Immature natural killer cell (primary cell): ENCODE measurements at regions not wholly inside any gene's neighbourhood (a gene's known extent, or its start where the extent isn't known, plus 50 kb on each side); places are given as distances from the start of the nearest gene placed in this dataset.

Experiments
- DNase-seq, 3 donors: peaks; one replicate each; pipeline ENCODE4 v3.0.0; 2022; ENCODE audit warnings: mixed read lengths in 1 of 3
- H3K27ac Mint-ChIP-seq, 6 donors: one replicate each; pipeline ENCODE4 v1.8.0; 2020; ENCODE audit warnings: mixed read lengths in 6 of 6, mild to moderate bottlenecking in 5 of 6, inconsistent platforms in 4 of 6, moderate library complexity in 3 of 6
- H3K27me3 Mint-ChIP-seq, 3 donors: one replicate each; pipeline ENCODE4 v1.8.0; 2020 to 2021; ENCODE audit warnings: low read depth in 3 of 3, mild to moderate bottlenecking in 3 of 3, mixed read lengths in 3 of 3, moderate library complexity in 3 of 3, inconsistent platforms in 1 of 3
- H3K36me3 Mint-ChIP-seq, 3 donors: one replicate each; pipeline ENCODE4 v1.8.0; 2020; ENCODE audit warnings: mixed read lengths in 3 of 3, inconsistent platforms in 2 of 3, mild to moderate bottlenecking in 2 of 3
- H3K4me1 Mint-ChIP-seq, 2 donors: one replicate each; pipeline ENCODE4 v1.8.0; 2020; ENCODE audit warnings: inconsistent platforms in 2 of 2, mild to moderate bottlenecking in 2 of 2, mixed read lengths in 2 of 2, moderate library complexity in 1 of 2
- H3K4me3 Mint-ChIP-seq, 5 donors: one replicate each; pipeline ENCODE4 v1.8.0; 2020; ENCODE audit warnings: mild to moderate bottlenecking in 5 of 5, mixed read lengths in 5 of 5, inconsistent platforms in 3 of 5, moderate library complexity in 3 of 5
- H3K9me3 Mint-ChIP-seq, 6 donors: one replicate each; pipeline ENCODE4 v1.8.0; 2020; ENCODE audit warnings: mild to moderate bottlenecking in 6 of 6, mixed read lengths in 6 of 6, inconsistent platforms in 4 of 6, moderate library complexity in 3 of 6

- Mint-ChIP-seq H3K9me3 (no peaks in the 10 kb centered on the region), H3K36me3 (no peaks in the 10 kb centered on the region), H3K4me3 (no peak overlapping the region), H3K4me1 (no peaks in the 10 kb centered on the region), H3K27ac (no peak overlapping the region), H3K27me3 (peaks cover 2 to 3% (median 2%) of the 10 kb centered on the region in 3 donors)
- no peak for DNase-seq
These were observed 356.9 kb upstream of the ACTBL2 start for GRCh38 chr5:57839437-57840079.

- H3K4me3 Mint-ChIP-seq: no peak overlapping the region
- H3K27ac Mint-ChIP-seq: no peak overlapping the region
- no peaks in the 10 kb centered on the region for H3K36me3 Mint-ChIP-seq
- DNase-seq: no peak
- H3K4me1 Mint-ChIP-seq: no peaks in the 10 kb centered on the region
- peaks cover 2 to 3% (median 2%) of the 10 kb centered on the region in 3 donors for H3K27me3 Mint-ChIP-seq
- H3K9me3 Mint-ChIP-seq: no peaks in the 10 kb centered on the region
These were observed 356.4 kb upstream of the ACTBL2 start for GRCh38 chr5:57839025-57839424.

DNA sequence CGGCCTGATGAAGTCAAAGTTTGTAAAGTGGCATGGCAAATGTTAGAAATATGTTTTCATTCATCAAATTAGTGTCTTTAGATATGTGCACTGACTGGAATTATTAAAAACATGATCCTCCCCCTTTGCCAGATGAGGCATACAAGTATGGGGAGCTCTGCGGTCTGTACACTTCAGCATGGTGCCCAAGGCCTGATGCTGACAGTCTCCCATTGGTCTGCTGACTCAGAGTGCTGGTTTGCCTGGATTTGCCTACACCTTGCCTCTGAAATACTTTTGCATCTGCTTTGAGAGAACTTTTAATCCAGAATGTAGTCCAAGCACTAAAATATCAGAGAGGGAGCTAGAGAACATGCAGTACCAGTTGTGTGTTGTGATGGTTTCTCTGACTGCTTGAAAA is 354.3 kb upstream of the ACTBL2 start:
- no peaks in the 10 kb centered on the region for H3K9me3 Mint-ChIP-seq
- no peak for DNase-seq
- no peaks in the 10 kb centered on the region for H3K4me1 Mint-ChIP-seq
- no peak overlapping the region for H3K27ac Mint-ChIP-seq
- H3K36me3 Mint-ChIP-seq: no peaks in the 10 kb centered on the region
- H3K4me3 Mint-ChIP-seq: no peak overlapping the region
- peaks cover 0 to 3% (median 2%) of the 10 kb centered on the region in 3 donors for H3K27me3 Mint-ChIP-seq

DNA sequence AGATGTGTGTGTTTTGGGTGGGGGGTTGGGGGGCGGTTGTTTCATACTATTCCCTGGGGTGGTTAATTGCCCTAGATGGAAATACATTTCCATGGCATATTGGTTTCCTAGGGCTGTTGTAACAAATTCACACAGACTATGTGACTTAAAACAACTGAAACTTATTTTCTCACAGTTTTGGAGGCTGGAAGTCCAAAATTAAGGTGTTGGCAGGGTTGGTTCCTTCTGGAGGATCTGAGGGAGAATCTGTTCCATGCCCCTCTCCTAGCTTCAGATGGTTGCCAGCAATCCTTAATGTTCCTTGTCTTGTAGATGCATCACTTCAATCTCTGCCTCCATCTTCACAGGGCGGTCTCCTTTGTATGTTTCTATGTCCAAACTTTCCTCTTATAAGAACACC is 353.7 kb upstream of the ACTBL2 start:
- Mint-ChIP-seq H3K4me3 (no peak overlapping the region), H3K4me1 (no peaks in the 10 kb centered on the region), H3K27me3 (peaks cover 0 to 3% (median 0%) of the 10 kb centered on the region in 3 donors), H3K27ac (no peak overlapping the region), H3K36me3 (no peaks in the 10 kb centered on the region), H3K9me3 (no peaks in the 10 kb centered on the region)
- DNase-seq: no peak

- no peak for DNase-seq
- H3K4me3 Mint-ChIP-seq: no peak overlapping the region
- H3K4me1 Mint-ChIP-seq: no peaks in the 10 kb centered on the region
- H3K36me3 Mint-ChIP-seq: no peaks in the 10 kb centered on the region
- no peak overlapping the region for H3K27ac Mint-ChIP-seq
- H3K27me3 Mint-ChIP-seq: no peaks in the 10 kb centered on the region
- H3K9me3 Mint-ChIP-seq: no peaks in the 10 kb centered on the region
These were observed 352.4 kb upstream of the ACTBL2 start for GRCh38 chr5:57834829-57835608.

DNA sequence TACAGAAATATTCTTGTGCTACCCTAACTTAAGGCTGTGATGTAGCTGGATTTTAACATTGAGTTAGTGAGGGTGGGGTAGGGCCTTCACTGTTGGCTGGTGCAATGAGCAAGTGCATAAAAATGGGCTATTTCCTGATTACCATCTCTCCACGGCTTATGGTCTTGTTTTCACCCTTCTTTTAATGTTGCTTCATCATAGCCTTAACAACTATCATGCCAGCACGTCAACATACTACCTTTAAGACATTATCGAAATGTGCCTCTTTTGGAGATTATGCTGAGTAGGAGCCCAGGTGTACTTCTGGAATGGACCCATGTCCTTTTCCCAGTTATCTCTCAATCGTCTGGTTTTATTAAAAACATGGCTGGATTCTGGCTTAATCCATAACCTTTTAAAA is 350.9 kb upstream of the ACTBL2 start:
- H3K9me3 Mint-ChIP-seq: no peaks in the 10 kb centered on the region
- no peaks in the 10 kb centered on the region for H3K36me3 Mint-ChIP-seq
- H3K27ac Mint-ChIP-seq: no peak overlapping the region
- H3K4me1 Mint-ChIP-seq: no peaks in the 10 kb centered on the region
- no peaks in the 10 kb centered on the region for H3K27me3 Mint-ChIP-seq
- no peak overlapping the region for H3K4me3 Mint-ChIP-seq
- no peak for DNase-seq

- H3K27ac Mint-ChIP-seq: no peak overlapping the region
- no peaks in the 10 kb centered on the region for H3K9me3 Mint-ChIP-seq
- no peaks in the 10 kb centered on the region for H3K36me3 Mint-ChIP-seq
- H3K27me3 Mint-ChIP-seq: no peaks in the 10 kb centered on the region
- H3K4me1 Mint-ChIP-seq: no peaks in the 10 kb centered on the region
- no peak overlapping the region for H3K4me3 Mint-ChIP-seq
- no peak for DNase-seq
These were observed 350.3 kb upstream of the ACTBL2 start for GRCh38 chr5:57832875-57833274.

GRCh38 chr5:57831932-57832331 is 349.3 kb upstream of the ACTBL2 start:
- no peak for DNase-seq
- H3K27me3 Mint-ChIP-seq: no peaks in the 10 kb centered on the region
- no peaks in the 10 kb centered on the region for H3K4me1 Mint-ChIP-seq
- H3K27ac Mint-ChIP-seq: no peak overlapping the region
- no peak overlapping the region for H3K4me3 Mint-ChIP-seq
- no peaks in the 10 kb centered on the region for H3K9me3 Mint-ChIP-seq
- no peaks in the 10 kb centered on the region for H3K36me3 Mint-ChIP-seq

DNA sequence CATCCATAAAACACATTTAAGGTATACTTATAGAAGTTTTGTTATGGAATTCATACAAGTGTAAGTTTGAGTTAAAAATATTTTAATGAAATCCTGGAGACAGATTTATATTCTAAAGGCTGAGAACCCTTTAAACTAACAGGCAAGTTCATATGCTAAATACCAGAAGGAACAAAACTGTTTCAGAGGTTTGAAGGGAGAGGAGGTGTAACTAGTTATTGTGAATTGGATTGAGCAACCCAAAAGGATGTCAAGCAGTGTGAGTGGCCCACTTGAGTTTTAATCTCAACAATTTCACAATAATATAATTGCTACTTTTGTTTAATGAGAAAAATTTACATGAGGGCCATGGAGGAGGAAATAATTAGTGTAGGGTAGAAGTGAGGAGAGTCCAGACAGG is 348.5 kb upstream of the ACTBL2 start:
- Mint-ChIP-seq H3K4me3 (no peak overlapping the region), H3K36me3 (no peaks in the 10 kb centered on the region), H3K9me3 (no peaks in the 10 kb centered on the region), H3K27me3 (no peaks in the 10 kb centered on the region), H3K27ac (no peak overlapping the region), H3K4me1 (no peaks in the 10 kb centered on the region)
- no peak for DNase-seq

DNA sequence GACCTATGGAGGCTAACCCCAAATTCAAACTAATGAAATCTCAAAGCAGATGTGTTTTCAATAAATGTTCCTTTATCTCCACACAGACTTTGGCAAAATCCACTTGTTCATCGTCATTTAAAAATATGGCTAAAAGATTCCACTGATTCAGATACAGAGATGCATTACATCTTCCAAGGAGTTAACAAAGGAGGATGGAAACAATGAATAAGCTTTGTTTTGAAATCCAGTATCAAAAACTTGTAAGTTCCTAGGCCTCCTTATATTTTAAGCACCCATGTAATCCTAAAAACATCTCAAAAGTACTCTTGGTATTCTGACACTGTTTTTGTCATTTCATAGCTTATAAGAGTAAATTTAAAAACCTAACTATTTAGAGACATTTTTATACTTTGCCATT is 345.6 kb upstream of the ACTBL2 start:
- H3K27ac Mint-ChIP-seq: no peak overlapping the region
- no peaks in the 10 kb centered on the region for H3K27me3 Mint-ChIP-seq
- no peaks in the 10 kb centered on the region for H3K4me1 Mint-ChIP-seq
- no peaks in the 10 kb centered on the region for H3K36me3 Mint-ChIP-seq
- H3K9me3 Mint-ChIP-seq: peaks cover 0 to under 1% (median 0%) of the 10 kb centered on the region in 6 donors
- no peak for DNase-seq
- H3K4me3 Mint-ChIP-seq: no peak overlapping the region

DNA sequence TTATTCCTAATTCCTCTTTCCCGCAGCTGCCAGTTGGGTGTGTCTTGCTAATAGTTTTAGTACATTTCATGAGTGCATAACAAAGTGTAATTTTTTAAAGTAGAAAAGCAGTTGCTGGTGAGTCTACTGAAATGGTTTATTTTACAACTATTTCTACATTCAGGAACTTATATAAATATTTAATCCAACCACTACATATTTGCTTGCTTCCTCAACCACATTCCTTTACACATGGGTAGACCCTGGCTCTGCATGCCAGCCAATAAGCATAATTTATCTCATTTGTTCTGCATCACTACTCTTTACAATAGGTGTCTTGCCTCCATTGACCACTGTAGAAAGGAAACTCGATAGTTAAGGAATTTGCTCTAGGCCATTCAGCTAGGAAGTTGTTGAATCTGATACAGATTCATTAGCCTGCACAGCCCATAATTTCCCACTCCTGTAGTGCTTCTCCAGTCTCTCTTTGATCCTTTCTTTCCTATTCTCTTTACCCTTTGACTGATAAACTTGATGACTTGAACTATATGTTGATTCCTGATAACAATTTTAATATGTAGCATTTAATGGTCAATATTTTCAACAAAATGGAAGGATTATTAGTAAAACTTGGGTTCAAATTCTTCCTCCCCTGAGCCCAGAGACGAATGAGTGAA is 342.5 kb upstream of the ACTBL2 start:
- H3K36me3 Mint-ChIP-seq: no peaks in the 10 kb centered on the region
- no peak for DNase-seq

GRCh38 chr5:57824623-57825022 is 342.0 kb upstream of the ACTBL2 start:
- H3K27me3 Mint-ChIP-seq: peaks cover 0 to 2% (median 0%) of the 10 kb centered on the region in 3 donors
- H3K4me3 Mint-ChIP-seq: no peak overlapping the region
- H3K9me3 Mint-ChIP-seq: peaks cover 0 to 11% (median 5%) of the 10 kb centered on the region in 6 donors
- H3K36me3 Mint-ChIP-seq: no peaks in the 10 kb centered on the region
- peak overlapping the region in 1 of 6 donors; percentile 2 for H3K27ac Mint-ChIP-seq
- DNase-seq: no peak
- peaks cover 0 to 4% of the 10 kb centered on the region in 2 donors for H3K4me1 Mint-ChIP-seq

More for the DNA sequence above, 342.5 kb upstream of the ACTBL2 start:
- H3K9me3 Mint-ChIP-seq: peaks cover 0 to 8% (median 4%) of the 10 kb centered on the region in 6 donors
- peaks cover 0 to 2% (median 0%) of the 10 kb centered on the region in 3 donors for H3K27me3 Mint-ChIP-seq
- no peak overlapping the region for H3K27ac Mint-ChIP-seq
- H3K4me3 Mint-ChIP-seq: no peak overlapping the region
- no peaks in the 10 kb centered on the region for H3K4me1 Mint-ChIP-seq

GRCh38 chr5:57824047-57824446 is 341.4 kb upstream of the ACTBL2 start:
- H3K4me3 Mint-ChIP-seq: no peak overlapping the region
- H3K9me3 Mint-ChIP-seq: peaks cover 0 to 12% (median 5%) of the 10 kb centered on the region in 6 donors
- peaks cover 0 to 7% of the 10 kb centered on the region in 2 donors for H3K4me1 Mint-ChIP-seq
- no peaks in the 10 kb centered on the region for H3K36me3 Mint-ChIP-seq
- H3K27me3 Mint-ChIP-seq: peaks cover 0 to 2% (median 0%) of the 10 kb centered on the region in 3 donors
- no peak for DNase-seq
- H3K27ac Mint-ChIP-seq: no peak overlapping the region

DNA sequence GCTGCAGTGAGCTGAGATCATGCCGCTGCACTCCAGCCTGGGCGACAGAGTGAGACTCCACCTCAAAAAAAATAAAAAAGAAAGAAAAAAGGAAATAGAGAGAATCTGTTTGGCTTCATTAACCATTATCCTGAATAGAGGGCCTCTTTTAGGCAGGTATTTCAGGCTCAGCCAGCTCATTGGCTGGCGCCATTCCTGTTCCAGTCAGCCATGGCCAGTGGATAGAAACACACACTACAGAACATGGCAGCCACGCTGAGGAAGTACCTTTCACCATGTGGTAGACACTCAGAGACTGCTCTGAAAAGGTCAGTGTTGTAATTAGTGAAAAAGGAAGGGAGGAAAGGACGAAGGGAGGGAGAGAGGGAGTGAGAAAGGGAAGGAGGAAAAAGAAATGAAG is 340.0 kb upstream of the ACTBL2 start:
- no peaks in the 10 kb centered on the region for H3K36me3 Mint-ChIP-seq
- peaks cover 0 to 12% (median 5%) of the 10 kb centered on the region in 6 donors for H3K9me3 Mint-ChIP-seq
- no peak overlapping the region for H3K4me3 Mint-ChIP-seq
- peaks cover 0 to 2% (median 0%) of the 10 kb centered on the region in 3 donors for H3K27me3 Mint-ChIP-seq
- H3K27ac Mint-ChIP-seq: no peak overlapping the region
- peaks cover 9 to 21% of the 10 kb centered on the region in 2 donors for H3K4me1 Mint-ChIP-seq
- DNase-seq: no peak
